ENCODE measurements at regions not wholly inside any gene's neighbourhood (a gene's known extent, or its start where the extent isn't known, plus 50 kb on each side); places are given as distances from the start of the nearest gene placed in this dataset.

GRCh38 chr1:234975941-234976860, 152.4 kb downstream of the TOMM20 start (continued):
- TF ChIP-seq EZH2 (conservative IDR thresholded peaks at IDR 0.05; ENCODE audit: low read depth, low read length) (no peak), PHF8 (CRISPR knock-in tag; IDR thresholded peaks at IDR 0.05) (no peak), SNAI1 (CRISPR knock-in tag; IDR thresholded peaks at IDR 0.05; ENCODE audit: borderline replicate concordance) (no peak), MZF1 (CRISPR knock-in tag; IDR thresholded peaks at IDR 0.05; ENCODE audit: borderline replicate concordance) (no peak), CEBPB (IDR thresholded peaks at IDR 0.05; ENCODE audit: borderline replicate concordance, low read depth, low read length) (peak; percentile 95), ZSCAN5A (CRISPR knock-in tag; IDR thresholded peaks at IDR 0.05; ENCODE audit: borderline replicate concordance) (no peak), ZEB1 (IDR thresholded peaks at IDR 0.05; ENCODE audit: insufficient replicate concordance, low read depth) (no peak), ZNF564 (CRISPR knock-in tag; IDR thresholded peaks at IDR 0.05) (0 out of 2 replicates have a peak, but pooled peaks have one; percentile 33), YEATS2 (CRISPR knock-in tag; IDR thresholded peaks at IDR 0.05; ENCODE audit: borderline replicate concordance) (0 out of 2 replicates have a peak, but pooled peaks have one; percentile 53), ZNF441 (CRISPR knock-in tag; IDR thresholded peaks at IDR 0.05; ENCODE audit: borderline replicate concordance) (no peak), ZNF142 (CRISPR knock-in tag; IDR thresholded peaks at IDR 0.05) (no peak), ZNF644 (CRISPR knock-in tag; IDR thresholded peaks at IDR 0.05; ENCODE audit: low read depth) (peak; percentile 99), SMARCC2 (IDR thresholded peaks at IDR 0.05) (no peak), ZSCAN9 (CRISPR knock-in tag; IDR thresholded peaks at IDR 0.05; ENCODE audit: borderline replicate concordance) (peak; percentile 71), ZNF746 (CRISPR knock-in tag; IDR thresholded peaks at IDR 0.05) (no peak), KLF13 (CRISPR knock-in tag; IDR thresholded peaks at IDR 0.05) (no peak), RFX3 (CRISPR knock-in tag; IDR thresholded peaks at IDR 0.05) (no peak), ZBTB8A (CRISPR knock-in tag; IDR thresholded peaks at IDR 0.05; ENCODE audit: borderline replicate concordance, low read depth) (no peak; the same call in 1 of the 2 replicates), GLMP (CRISPR knock-in tag; IDR thresholded peaks at IDR 0.05; ENCODE audit: borderline replicate concordance) (no peak), PBX3 (CRISPR knock-in tag; IDR thresholded peaks at IDR 0.05; ENCODE audit: borderline replicate concordance) (no peak)
